Islet of Langerhans (tissue), 1 donor: ENCODE measurements at regions not wholly inside any gene's neighbourhood (a gene's known extent, or its start where the extent isn't known, plus 50 kb on each side); places are given as distances from the start of the nearest gene placed in this dataset.
"Not testable (repeated sequence)": the region's sequence is repeated elsewhere in the genome, so short reads cannot be mapped to it uniquely, and the experiment has no call there.

ENCODE experiments used
- FAIRE-seq: peaks from one replicate; lab custom pipeline; 2011; peaks lifted over from hg19 to GRCh38; lab: Jason Lieb, UNC

DNA sequence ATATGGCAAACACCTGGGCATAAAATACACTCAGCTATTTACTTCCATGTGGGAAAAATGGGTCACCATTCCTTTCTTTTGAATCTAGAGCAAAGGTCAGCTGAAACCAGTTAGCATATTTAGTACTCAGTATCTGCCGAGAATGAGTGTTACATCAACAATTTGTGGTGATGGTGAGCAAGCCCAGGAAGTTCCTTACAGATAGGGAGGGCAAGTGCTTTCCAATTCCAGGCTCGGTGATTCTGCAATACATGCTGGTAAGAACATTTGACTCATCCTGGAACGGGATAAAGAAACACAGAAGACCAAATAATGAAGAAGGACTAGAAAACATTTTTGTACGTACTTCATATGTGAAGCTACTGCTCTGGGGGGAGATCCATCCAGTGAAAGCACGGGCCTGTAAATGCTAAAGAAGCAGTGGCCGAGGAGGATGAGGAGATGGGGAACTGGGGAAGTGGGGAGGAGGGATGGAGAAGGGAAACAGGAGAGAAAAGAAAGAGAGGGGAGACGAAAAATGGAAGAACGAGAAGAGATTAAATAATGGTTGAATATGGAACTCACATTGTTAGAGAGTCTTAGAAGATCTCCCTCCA, 251.9 kb downstream of the TTC32 start:
- FAIRE-seq = no peak

DNA sequence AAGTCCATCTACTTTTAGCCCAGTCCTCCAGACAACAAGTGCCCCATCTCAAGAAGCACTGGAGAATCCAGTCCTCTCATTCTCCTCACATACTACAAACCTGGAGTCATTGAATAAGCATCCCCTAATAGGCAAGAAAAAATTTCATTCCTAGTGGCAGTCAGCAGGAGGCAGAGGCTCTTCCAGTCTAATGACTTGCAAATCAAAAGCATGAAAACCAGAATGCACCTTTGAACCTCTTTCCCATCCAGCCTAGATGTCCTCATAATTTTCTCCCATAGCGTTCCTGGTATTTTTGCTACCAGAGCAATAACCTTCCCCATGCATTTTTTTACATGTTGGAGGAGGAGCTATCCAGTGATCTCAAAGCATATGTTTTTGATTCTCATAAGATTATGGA, 252.6 kb downstream of the TTC32 start:
- FAIRE-seq = no peak

DNA sequence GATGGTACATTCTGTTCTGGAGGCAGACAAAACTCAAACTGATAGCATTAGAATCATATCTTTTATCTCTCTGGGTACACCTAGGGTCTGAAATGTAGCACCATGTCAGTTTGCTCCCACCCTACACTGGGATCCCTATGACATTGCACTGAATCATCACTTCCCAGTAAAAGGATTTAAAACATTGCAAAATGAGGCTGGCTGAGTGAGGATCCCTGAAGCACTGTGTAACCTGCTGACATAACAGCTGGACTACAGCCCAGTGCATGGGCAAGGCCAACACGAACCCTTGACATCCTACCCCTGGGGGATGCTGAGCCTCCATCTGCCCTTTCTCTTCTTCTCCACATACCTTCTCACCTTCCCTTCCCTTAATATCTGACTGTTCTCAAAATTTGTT, 253.2 kb downstream of the TTC32 start:
- no peak for FAIRE-seq

DNA sequence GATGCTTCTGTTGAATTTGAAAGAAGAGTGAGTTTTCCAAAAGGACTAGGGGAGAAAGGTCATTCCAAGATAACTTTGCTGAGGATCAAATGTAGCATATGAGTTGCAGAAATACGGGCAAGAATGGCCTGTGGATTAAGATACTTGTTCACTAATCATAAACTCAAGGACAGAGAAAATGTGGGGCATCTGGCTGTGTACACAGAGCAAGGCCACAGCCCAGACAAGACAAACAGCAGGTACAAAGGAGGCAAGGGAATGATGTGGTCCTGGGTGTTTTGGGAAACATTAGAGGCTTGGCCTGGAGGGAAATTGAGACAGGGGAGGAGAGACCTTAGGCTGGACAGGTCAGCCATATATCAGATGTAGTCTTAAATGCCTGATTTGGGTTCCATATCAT, 254.8 kb downstream of the TTC32 start:
- no peak for FAIRE-seq

DNA sequence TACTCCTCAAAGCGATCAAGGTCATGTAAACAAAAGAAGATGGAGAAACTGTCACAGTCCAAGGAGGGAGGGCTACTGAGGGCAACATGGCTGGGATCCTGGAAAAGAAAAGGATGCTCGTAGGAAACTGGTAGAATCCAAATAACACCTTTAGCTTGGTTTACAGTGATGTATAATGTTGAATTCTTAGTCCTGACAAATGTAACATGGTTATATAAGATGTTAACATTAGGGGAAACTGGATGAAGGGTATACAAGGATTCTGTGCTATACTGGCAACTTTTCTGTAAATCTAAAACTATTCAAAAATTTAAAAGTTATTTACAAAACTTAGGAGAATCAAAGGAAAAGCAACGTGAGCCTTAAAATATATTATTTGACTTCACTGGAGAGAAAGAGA, 257.0 kb downstream of the TTC32 start:
- no peak for FAIRE-seq

DNA sequence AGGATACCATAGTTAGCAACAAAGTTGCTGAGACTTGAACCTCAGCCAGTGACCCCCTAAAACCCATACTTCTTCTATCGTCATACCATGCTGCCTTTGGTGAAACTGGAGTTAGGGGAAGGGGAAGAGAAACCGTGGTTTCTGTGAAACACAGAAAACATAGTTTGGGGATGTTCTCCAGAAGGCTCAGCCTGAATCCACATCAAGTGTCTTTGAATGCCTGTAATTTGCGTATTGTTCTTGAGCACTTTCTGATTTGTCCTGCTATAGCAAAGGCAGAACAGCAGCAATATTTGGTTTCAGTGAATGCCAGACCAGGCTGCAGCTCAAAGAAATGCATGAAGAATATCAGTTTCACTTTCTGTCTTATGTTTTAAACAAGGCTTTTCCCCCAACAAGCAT, 258.7 kb downstream of the TTC32 start:
- no peak for FAIRE-seq

DNA sequence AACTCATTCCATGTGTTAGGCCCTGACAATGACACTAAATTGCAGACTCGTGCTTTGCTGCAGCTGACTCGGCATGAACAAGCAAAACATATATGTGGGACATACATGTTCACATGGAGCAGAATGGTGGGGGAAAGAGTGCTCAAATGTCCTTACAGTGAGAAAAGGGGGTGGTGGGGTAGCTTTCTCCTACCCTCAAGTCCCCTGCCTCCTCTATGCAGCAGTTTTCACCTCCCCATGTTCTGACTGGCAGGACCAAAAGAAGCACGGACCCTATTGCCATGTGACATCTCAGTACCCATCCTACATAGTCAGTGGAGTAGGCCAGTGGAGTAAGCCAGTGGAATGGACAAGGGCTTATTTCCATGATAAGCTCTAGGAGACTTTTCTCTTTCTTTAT, 259.3 kb downstream of the TTC32 start:
- no peak for FAIRE-seq

DNA sequence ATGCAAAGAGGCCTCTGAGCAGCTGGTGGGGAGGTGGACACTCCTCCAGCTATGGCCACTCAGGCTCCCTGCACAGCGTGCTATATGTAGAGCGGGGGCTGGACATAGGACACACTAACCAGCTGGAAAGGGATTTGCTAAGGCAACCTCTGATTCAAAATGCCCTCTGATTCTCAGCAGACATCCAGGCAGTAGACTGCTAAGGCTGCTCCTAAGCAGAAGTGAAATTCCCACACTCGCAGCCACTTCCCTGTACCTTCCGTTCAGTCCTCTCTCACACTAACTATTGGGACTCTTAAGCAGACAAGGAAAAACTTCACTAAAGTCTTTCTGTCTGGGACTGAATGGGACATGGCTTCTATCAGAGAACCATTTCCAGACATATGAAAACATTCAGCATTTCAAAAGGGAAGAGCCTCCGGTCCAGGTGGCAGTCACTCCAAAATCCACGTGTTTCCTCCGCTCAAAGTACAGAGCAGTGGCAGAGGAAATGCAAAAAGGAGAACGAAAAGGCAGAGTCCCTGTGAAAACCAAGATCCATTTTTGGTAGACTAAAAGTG, 265.8 kb downstream of the TTC32 start:
- FAIRE-seq = no peak

DNA sequence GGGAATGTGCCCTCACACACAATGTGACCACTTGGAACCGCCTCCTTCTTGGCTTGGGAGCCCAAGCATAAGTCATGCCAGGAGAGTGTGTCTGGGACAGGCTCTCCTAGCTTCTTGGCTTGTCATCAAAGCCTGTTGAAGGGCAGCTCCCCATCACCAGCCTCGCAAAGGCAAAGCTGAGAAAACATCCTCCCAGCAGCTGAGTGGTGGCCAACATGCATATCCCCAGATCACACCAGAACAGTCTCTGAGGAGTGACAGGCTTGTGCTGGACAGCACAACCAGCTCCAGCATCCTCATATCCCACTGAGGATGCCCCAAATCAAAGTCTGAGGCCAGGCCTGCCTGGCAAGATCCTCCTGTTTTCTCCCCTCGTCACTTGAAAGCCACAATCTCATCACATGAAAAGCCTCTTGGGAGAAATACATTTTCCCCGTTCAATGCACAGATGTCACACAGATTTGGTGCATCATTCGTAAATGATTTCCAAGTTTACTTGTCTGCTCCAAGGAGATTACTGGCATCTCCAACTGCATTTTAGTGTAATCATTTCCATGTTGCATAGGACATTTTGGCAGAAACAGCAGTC, 269.3 kb downstream of the TTC32 start:
- FAIRE-seq = no peak

DNA sequence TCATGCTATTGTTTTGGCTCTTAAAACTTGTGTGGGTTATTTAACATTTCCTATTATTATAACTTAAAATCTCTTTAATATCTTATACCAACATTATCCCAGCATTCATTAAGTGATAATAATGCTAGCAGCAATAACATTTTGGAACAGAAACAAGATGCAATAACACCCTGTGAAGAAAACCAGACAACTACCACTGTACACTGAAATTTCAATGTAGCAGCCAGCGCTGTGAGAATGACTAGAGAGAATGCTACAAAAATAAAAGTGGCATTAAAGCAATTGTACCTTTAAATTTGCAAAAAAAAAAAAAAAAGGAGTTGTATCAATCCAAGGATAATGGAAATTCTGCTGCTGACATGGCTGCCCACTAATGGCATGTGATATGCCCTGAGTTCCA, 269.9 kb downstream of the TTC32 start:
- no peak for FAIRE-seq

DNA sequence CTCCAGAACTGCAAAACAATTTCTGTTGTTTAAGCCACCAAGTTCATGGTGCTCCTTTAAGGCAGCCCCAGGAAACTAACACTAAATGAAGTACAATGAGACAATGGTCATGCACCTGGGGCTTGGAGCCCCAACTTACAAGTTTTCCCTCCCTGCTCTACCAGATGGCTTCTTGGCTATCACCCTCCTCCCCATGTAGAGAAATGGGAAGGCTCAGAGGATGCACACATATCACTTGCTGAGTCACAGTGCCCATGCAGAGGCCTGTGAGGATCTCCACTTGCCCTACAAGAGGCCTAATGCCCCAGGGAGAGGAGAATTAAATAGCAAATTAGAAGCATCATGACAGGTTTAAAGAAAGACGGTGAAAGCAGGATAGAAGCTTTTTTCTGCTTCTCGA, 270.9 kb downstream of the TTC32 start:
- no peak for FAIRE-seq

DNA sequence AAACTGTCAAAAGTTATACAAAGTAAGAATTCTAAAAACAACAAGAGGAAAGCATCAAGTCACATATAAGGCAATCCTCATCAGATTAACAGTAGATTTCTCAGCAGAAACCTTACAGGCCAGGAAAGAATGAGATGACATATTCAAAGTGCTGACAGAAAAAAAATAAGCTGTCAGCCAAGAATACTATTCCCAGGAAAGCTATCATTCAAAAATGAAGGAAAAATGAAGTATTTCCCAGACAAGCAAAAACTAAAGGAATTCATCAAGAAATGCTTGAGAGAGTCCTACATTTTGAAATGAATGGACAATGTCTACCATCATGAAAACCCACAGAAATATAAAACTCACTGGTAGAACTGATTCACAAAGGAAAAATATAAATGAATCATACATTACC, 268.9 kb upstream of the OSR1 start:
- FAIRE-seq = no peak

DNA sequence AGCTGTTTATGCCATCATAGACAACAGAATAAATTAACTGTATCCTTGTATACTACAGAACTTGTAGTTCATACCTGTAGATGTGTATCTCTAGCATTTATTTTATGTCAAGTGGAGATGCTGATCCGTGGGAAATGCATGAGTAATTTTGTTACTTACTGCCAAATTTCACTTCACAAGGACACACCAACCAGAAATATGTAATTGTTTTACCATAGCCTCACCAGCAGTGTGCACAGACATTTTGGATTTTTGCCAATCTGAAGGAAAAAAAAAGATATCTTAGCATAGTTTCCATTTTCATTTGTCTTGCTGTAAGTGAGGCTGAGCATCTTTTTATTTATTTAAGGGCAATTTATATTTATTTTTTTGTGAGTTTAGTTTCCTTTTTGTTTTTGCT, 265.1 kb upstream of the OSR1 start:
- peak; percentile 43 for FAIRE-seq

DNA sequence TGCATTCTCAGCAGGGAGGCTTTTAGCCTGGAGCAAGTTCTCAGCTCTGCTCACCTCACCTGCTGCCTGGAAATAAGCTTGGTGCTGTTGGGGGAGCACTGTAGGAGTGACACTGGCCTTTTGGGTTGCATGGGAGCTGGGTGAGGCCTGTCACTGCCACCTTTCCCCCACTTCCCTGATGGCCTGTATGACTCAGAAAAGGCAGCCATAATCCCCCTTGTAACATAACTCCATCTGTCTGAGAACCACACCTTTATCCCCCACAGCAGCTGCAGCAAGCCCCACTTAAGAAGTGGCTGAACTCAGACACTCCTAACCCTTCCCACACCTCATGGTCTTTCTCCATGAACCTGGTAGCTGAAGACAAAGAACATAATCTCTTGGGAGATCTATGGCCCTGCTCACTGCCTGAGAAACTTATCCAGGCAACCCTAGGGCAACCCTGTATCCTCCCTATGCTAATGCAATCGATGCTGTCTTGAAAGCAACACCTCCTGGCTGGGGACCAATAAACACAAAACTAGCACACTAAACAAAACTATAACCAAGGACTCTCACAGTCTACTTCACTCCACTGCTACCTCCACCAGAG, 258.9 kb upstream of the OSR1 start:
- no peak for FAIRE-seq

DNA sequence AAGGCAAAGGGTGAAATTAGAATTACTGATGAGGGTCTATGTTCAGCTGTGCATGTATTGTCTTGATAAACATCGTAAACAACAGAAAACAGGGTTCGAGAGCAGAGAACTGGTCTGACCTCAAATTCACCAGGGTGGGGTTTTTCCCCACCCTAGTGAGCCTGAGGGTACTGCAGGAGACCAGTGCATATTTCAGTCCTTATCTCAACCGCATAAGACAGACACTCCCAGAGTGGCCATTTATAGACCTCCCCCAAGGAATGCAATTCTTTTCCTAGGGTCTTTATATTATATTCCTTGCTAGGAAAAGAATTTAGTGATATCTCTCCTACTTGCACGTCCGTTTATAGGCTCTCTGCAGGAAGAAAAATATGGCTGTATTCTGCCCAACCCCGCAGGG, 257.0 kb upstream of the OSR1 start:
- not testable (repeated sequence) for FAIRE-seq

DNA sequence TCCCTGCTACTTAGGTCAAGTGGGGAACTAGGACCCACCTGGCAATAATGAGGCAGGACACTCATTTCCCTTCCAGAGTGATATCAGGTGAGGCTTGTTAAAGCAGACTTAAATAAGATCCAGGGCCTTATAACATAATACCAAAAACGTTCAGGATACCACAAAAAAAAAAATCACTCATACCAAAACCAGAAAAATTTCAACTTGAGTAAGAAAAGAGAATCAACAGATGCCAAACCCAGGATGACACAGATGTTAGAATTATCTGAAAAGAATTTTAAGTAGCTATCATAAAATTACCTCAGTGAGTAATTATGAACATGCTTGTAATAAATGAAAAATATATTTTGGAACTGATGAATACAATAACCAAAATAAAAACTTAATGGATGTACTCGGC, 255.6 kb upstream of the OSR1 start:
- no peak for FAIRE-seq

DNA sequence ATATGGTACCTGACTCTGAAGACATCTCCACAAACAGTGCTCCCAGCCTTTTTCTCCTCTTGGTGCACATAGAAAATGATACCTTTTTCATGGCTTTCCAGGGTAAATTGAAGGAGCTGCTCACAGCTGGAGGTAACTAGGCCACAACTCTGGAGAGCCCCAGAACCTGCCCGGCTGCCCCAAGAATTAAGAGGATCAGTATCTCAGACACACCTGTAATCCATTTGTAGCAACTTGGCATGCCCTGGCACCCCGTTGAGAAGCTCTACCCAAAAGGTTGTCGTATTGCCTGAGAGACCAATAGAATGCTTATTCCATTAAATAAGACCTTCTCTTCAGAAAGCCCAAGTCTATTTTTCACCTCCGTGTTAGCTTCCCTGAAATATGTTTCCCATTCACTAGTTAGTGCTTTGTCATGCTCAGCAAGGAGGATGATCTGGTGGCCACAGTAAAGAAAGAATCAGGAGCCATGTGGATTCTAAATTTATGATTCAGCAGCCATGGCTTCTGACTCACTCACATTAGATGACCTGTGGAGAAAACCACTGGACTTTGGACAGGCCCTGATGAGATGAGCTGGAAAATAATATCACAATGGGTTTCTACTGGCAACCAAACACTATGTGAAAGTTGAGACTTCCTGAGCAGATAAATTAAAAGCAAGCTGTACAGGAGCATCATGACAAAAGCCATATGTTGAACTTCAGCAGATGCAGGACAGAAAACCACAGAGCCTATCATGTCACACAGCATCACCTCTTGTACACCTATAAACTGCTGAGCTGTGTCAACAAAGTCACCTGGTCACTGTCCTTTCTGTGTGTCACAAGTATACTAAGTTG, 253.3 kb upstream of the OSR1 start:
- peak; percentile 5 for FAIRE-seq

DNA sequence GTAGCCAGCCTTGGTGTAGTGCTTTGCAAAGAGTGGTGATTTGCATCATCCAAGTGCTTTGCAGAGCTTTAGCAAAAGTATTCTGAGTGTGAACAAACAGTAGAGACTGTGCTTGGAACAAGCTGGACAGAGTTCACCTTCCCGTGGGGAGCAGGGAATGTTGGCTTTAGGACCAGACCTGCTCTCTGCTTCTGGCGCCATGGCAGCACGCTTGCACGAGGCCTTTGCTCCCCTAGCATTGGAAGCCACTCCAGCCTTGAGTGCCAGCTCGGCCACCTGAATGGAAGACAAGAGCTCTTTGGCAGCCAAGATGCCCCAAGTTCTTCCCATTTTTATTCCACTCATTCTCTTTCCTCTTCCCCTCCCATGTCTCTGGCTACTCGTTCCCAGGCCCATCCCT, 250.8 kb upstream of the OSR1 start:
- no peak for FAIRE-seq

DNA sequence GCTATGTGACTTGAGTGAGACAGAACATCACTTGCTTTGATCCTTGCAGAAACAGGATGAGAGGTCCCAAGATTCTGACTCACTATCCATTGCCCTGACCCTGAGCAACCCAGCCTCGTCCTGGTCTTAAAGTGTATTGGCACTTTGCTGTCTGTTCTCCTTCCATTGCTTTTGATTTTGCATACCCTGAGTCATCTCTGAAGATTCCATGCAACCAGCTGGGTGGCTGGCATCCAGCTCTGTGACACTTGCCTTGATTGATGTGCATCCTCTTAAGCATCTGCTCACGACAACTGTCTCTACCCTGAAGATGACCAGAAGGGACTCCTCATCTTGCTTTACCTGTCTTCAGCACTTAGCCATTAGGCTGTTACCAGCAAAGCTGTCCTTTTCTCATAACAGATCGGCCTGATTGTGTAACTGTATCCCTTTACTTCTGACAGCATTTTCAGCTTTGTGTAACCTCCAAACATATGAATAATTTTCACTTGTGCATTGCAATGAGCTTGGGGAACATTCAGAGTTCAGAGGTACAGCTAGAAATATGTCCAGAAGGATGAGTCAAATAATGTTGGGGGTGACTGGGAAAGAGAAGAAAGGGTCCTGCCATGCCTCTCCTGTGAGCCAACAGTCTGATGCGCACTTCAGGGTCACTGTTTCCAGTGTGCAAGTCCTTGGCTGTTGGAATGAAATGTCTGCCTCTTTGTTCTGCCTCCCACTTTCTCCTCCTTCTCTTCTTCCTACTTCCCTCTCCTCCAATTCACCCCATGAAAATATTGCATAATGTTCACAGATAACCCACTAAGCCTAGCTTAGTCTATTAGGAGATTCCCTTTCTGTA, 249.7 kb upstream of the OSR1 start:
- no peak for FAIRE-seq

DNA sequence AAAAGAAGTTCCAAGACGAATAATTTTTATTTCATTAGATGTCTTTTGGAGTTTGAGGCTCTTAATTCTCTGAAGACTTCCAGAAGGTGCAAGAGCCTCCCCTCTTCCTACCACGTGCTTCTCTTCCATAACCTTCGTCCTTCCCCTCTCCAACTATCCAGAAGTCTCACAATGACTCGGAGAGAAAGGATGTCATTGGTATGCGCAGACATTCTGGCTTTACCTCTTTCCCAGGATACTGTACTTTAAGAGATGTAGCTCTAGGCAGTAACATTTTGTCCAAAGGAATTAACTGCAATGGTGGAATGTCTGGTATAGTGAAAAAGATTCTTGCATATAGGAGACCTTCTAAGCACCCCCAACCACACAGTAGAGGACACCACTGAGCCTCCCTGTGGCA, 249.0 kb upstream of the OSR1 start:
- FAIRE-seq = no peak

DNA sequence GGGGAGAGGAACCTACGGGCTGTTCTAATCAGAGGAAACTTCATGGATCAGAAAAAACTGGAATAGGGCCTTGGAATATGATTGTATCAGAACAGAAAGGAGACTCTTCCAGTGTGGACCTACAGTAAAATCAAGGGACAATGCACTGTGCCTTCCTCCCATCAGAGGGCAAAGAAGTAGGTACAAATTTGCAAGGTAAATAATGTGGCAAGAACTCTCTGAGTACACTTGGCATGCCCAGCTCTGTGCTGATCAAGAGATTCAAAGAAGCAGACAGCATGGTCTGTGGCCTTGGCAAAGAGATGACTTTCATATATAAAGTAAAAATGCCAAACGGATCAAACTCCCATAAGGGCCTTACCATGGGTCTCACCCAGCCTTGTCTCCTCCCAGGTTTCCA, 242.6 kb upstream of the OSR1 start:
- FAIRE-seq = no peak

DNA sequence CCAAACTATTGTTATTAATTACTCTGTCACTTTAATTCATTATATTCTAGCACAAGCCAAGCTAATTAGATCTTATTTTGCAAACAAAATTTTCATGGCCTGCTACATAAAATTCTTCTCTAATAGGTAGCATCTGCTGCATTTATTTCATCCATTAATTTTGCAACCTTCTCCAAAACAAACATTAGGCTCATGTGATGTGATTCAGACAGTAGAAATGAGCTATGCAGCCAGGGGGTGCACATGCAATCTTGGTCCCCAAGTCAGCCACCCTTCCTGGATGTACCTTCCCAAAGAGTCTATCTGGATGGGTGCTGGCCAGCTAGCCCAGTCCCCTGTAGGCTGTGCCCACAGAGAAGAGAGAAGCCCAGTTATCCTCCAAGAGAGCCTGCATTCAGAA, 242.1 kb upstream of the OSR1 start:
- no peak for FAIRE-seq
